Heart left ventricle (tissue), 16 donors: ENCODE measurements at regions not wholly inside any gene's neighbourhood (a gene's known extent, or its start where the extent isn't known, plus 50 kb on each side); places are given as distances from the start of the nearest gene placed in this dataset.

Source experiments
- ATAC-seq, 4 donors: fragments of 200-7000 bp; cut with Tn5 transposase; one replicate each; pipeline ENCODE4 v1.9.1; 2020 to 2022; ENCODE audit warnings: moderate library complexity in 4 of 4, mild to moderate bottlenecking in 3 of 4, moderate number of reproducible peaks in 1 of 4
- DNase-seq, 5 donors: peaks; one replicate each; pipeline ENCODE4 v3.0.0-alpha.2; 2020
- H3K27ac ChIP-seq, 12 donors: fragments of 200-600 bp; sonication (generic) in 4 of 12; one replicate each; pipeline versions ENCODE4 v1.5.0 to v1.8.0; 2016 to 2022; ENCODE audit warnings: mild to moderate bottlenecking in 2 of 12
- H3K27me3 ChIP-seq, 9 donors: fragments of 200-600 bp; sonication (generic) in 2 of 9; one replicate each; pipeline versions ENCODE4 v1.5.1 to v1.8.0; 2016 to 2022; ENCODE audit warnings: mild to moderate bottlenecking in 3 of 9
- H3K36me3 ChIP-seq, 9 donors: fragments of 200-600 bp; sonication (generic) in 2 of 9; one replicate each; pipeline versions ENCODE4 v1.5.0 to v1.8.0; 2018 to 2022; ENCODE audit warnings: mild to moderate bottlenecking in 2 of 9
- H3K4me1 ChIP-seq, 12 donors: fragments of 200-600 bp; sonication (generic) in 4 of 12; one replicate each; pipeline versions ENCODE4 v1.5.0 to v1.8.0; 2016 to 2022; ENCODE audit warnings: mild to moderate bottlenecking in 3 of 12
- H3K4me3 ChIP-seq, 12 donors: fragments of 200-600 bp; sonication (generic) in 4 of 12; one replicate each; pipeline versions ENCODE4 v1.5.0 to v1.8.0; 2017 to 2022; ENCODE audit warnings: mild to moderate bottlenecking in 9 of 12, moderate library complexity in 4 of 12
- H3K9me3 ChIP-seq, 12 donors: fragments of 200-600 bp; sonication (generic) in 4 of 12; one replicate each; pipeline versions ENCODE4 v1.5.0 to v1.8.0; 2016 to 2022; ENCODE audit warnings: mild to moderate bottlenecking in 1 of 12
- CTCF ChIP-seq, 12 donors: fragments of 200-600 bp; sonication (generic) in 4 of 12; IDR thresholded peaks; one replicate each; pipeline versions ENCODE4 v1.5.0 to v1.8.0; 2018 to 2022; ENCODE audit warnings: antibody characterized with exemption in 12 of 12, mild to moderate bottlenecking in 5 of 12
- POLR2A ChIP-seq, 2 donors: fragments of 450-650 bp; IDR thresholded peaks; one replicate each; pipeline ENCODE4 v1.6.1; 2017; ENCODE audit warnings: antibody characterized with exemption in 2 of 2, mild to moderate bottlenecking in 2 of 2, moderate library complexity in 2 of 2
- WGBS, 4 donors: extraction: QIAGEN DNeasy Blood & Tissue Kit in 2 of 4; methylation state at CpG; one replicate each; pipeline versions ENCODE4 v1.1.5 to v1.1.7; 2013 to 2018; 5-methylcytosine and 5-hydroxymethylcytosine counted together
- intact Hi-C, 10 donors: fragments of 100-400 bp; cut with DNase I; formaldehyde crosslinking; loops; one replicate each; pipeline versions ENCODE4 v1.11.1 to v1.14.2; 2022
- donor health status: ischemic (EF 13 %, LVEDD 7.1; RV severe dilation, severe dysfunction).
- donor health status: healthy with polysubstance abuse.
- donor health status: DM: no; HTN: yes; CAD: no.
- donor health status: DM: no; HTN: no; CAD: no.
- donor health status: ischemic (EF 25% LVEDD 6.9; RV normal size, moderate dysfunction).
- donor health status: ischemic (EF 25% LVEDD 5.7; RV mildly dilated, moderate dysfunction).
- donor health status: healthy.
- donor health status: DM: yes; HTN: yes; CAD: no.
- donor health status: ischemic (EF 35%, LVEDD 5.7; RV mildly dilated, moderate dysfunction).
- donor health status: nonischemic (EF 11% LVEDD 7.7; RV severe dilation, severe dysfunction).
- donor health status: DM: yes; HTN: yes; CAD: no.
- donor health status: PGD.
- donor health status: ischemic (EF 29% LVEDD 5.4; RV normal size, mild dysfunction).
- donor health status: nonischemic (EF 23%, LVEDD 6.1; RV moderate dilation, normal function).

GRCh38 chr18:1825296-1825695, 746.0 kb downstream of the METTL4 start:
- H3K27me3 ChIP-seq, result no peaks in the 10 kb centered on the region

GRCh38 chr18:1840878-1841277, 730.4 kb downstream of the METTL4 start:
- intact Hi-C loops, result no loop called here
- no peak for DNase-seq

More at GRCh38 chr18:1825296-1825695, 746.0 kb downstream of the METTL4 start:
- TF ChIP-seq POLR2A (IDR thresholded peaks at IDR 0.05), result no peak
- no peak for TF ChIP-seq CTCF (IDR thresholded peaks at IDR 0.05)
- ATAC-seq (no peak), DNase-seq (no peak)
- WGBS, 4 donors, result 64 to 74% (median 71%) methylated on average over 2 of the region's 2 CpGs
- H3K27ac ChIP-seq, result no peak overlapping the region
- H3K9me3 ChIP-seq, result no peaks in the 10 kb centered on the region
- H3K4me3 ChIP-seq, result no peak overlapping the region
- intact Hi-C loops, result loop anchor here in 1 of 10 donors (5.0 kb wide), 1 partner anchor 52 kb away; no protein-coding TSS in a partner anchor
- no peaks in the 10 kb centered on the region for H3K4me1 ChIP-seq
- no peaks in the 10 kb centered on the region for H3K36me3 ChIP-seq

GRCh38 chr18:1846640-1847039, 724.7 kb downstream of the METTL4 start:
- Histone ChIP-seq H3K36me3 (no peaks in the 10 kb centered on the region), H3K9me3 (no peaks in the 10 kb centered on the region), H3K27ac (no peak overlapping the region), H3K4me1 (no peaks in the 10 kb centered on the region), H3K27me3 (no peaks in the 10 kb centered on the region), H3K4me3 (no peak overlapping the region)
- TF ChIP-seq POLR2A (IDR thresholded peaks at IDR 0.05) (no peak), CTCF (IDR thresholded peaks at IDR 0.05) (no peak)
- ATAC-seq, result no peak
- no peak for DNase-seq
- WGBS, 4 donors, result 71 to 91% (median 76%) methylated on average over 3 of the region's 3 CpGs
- intact Hi-C loops, result no loop called here

More at GRCh38 chr18:1840878-1841277, 730.4 kb downstream of the METTL4 start:
- H3K4me3 ChIP-seq, result no peak overlapping the region
- H3K27me3 ChIP-seq, result no peaks in the 10 kb centered on the region
- H3K36me3 ChIP-seq, result no peaks in the 10 kb centered on the region
- 78 to 87% (median 84%) methylated on average over 5 of the region's 5 CpGs for WGBS, 4 donors
- TF ChIP-seq POLR2A (IDR thresholded peaks at IDR 0.05) (no peak), CTCF (IDR thresholded peaks at IDR 0.05) (no peak)
- no peak overlapping the region for H3K27ac ChIP-seq
- H3K4me1 ChIP-seq, result no peaks in the 10 kb centered on the region
- ATAC-seq, result no peak
- H3K9me3 ChIP-seq, result peaks cover 0 to 9% (median 0%) of the 10 kb centered on the region in 12 donors

- no peak for TF ChIP-seq CTCF (IDR thresholded peaks at IDR 0.05)
- TF ChIP-seq POLR2A (IDR thresholded peaks at IDR 0.05), result no peak
- Histone ChIP-seq H3K4me3 (no peak overlapping the region), H3K4me1 (no peaks in the 10 kb centered on the region), H3K27ac (no peak overlapping the region), H3K36me3 (no peaks in the 10 kb centered on the region), H3K27me3 (no peaks in the 10 kb centered on the region), H3K9me3 (no peaks in the 10 kb centered on the region)
- DNase-seq (no peak), ATAC-seq (no peak)
- intact Hi-C loops, result no loop called here
- WGBS, 4 donors, result 67 to 93% (median 82%) methylated on average over 1 of the region's 1 CpG
These were observed 722.6 kb downstream of the METTL4 start for GRCh38 chr18:1848716-1849115.
